Lower leg skin (tissue), 4 donors: ENCODE measurements at regions not wholly inside any gene's neighbourhood (a gene's known extent, or its start where the extent isn't known, plus 50 kb on each side); places are given as distances from the start of the nearest gene placed in this dataset.

ENCODE experiments used
- DNase-seq, 2 donors: peaks; one replicate each; pipeline ENCODE4 v3.0.0-alpha.2; 2019; ENCODE audit warnings: low spot score in 2 of 2
- H3K4me3 ChIP-seq: fragments of 200-600 bp; sonication (generic); 2 replicates; pipeline ENCODE4 v1.5.1; 2017; ENCODE audit warnings: mild to moderate bottlenecking, low read depth; ENCODE audit not compliant: poor library complexity, severe bottlenecking
- CTCF ChIP-seq, 3 donors: fragments of 450-650 bp; IDR thresholded peaks; one replicate each; pipeline ENCODE4 v1.5.1; 2016; ENCODE audit warnings: antibody characterized with exemption in 3 of 3, mild to moderate bottlenecking in 3 of 3, moderate library complexity in 2 of 3
- POLR2A ChIP-seq, 2 donors: fragments of 450-650 bp; IDR thresholded peaks; one replicate each; pipeline ENCODE4 v1.6.1; 2016 to 2017; ENCODE audit warnings: antibody characterized with exemption in 2 of 2, mild to moderate bottlenecking in 1 of 2, moderate library complexity in 1 of 2
- WGBS, 2 donors: methylation state at CpG; one replicate each; pipeline ENCODE4 v1.1.5; 2018; 5-methylcytosine and 5-hydroxymethylcytosine counted together
- intact Hi-C: fragments of 100-400 bp; cut with DNase I; formaldehyde crosslinking; loops from one replicate; pipeline ENCODE4 v1.15.0; 2023; ENCODE audit warnings: low total_unique reads

DNA sequence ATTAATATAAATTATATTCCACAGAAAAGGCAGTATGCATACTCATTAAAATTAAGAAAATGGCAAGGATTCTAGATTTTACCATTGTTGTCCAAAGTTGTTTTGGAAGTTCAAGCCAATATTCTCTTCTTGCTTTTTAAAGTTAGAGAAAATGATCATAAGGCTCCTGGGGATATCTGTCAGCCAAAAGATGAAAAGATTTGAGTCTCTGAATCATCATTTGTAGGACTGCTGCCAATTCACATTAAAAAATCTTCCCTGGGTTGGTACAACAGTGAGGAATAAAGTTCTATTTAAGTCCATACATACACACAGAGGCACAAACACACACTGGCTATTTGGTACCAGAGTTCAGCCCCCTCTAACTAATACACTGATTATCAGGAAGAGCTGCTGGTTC, 620.1 kb downstream of the COL12A1 start:
- intact Hi-C loops, result no loop called here
- no peak for DNase-seq
- TF ChIP-seq CTCF (IDR thresholded peaks at IDR 0.05), result no peak
- no peak for TF ChIP-seq POLR2A (IDR thresholded peaks at IDR 0.05)
- no peak overlapping the region for H3K4me3 ChIP-seq

DNA sequence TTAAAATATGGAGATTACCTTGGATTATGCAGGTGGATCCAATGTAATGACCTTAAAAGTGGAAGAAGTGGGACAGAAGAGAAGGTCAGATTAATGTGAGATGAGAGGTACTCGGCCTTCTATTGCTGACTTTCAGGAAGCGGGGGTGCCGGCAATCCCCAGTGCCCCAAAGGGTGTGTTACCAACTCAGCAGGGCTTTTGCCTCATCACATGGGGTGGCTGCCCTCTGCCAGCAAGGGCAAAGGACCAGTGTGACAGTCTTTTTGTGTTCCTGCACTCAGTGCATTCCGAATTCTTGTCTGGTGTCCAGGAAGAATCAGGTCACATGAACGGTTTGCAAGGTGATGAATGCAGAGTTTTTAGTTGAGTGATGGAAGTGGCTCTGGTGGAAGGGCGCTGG, 624.2 kb downstream of the COL12A1 start:
- DNase-seq, result no peak

GRCh38 chr6:74579794-74580193, 626.1 kb downstream of the COL12A1 start:
- intact Hi-C loops, result no loop called here

More for the DNA sequence above, 624.2 kb downstream of the COL12A1 start:
- intact Hi-C loops, result no loop called here
- WGBS, 2 donors, result 85 to 88% methylated on average over 6 of the region's 6 CpGs
- no peak overlapping the region for H3K4me3 ChIP-seq
- TF ChIP-seq CTCF (IDR thresholded peaks at IDR 0.05) (no peak), POLR2A (IDR thresholded peaks at IDR 0.05) (no peak)

GRCh38 chr6:74579047-74579446, 626.8 kb downstream of the COL12A1 start:
- intact Hi-C loops, result no loop called here
- WGBS, 2 donors, result 94 to 97% methylated on average over 2 of the region's 2 CpGs
- DNase-seq, result no peak
- no peak overlapping the region for H3K4me3 ChIP-seq
- no peak for TF ChIP-seq POLR2A (IDR thresholded peaks at IDR 0.05)
- no peak for TF ChIP-seq CTCF (IDR thresholded peaks at IDR 0.05)

More at GRCh38 chr6:74579794-74580193, 626.1 kb downstream of the COL12A1 start:
- H3K4me3 ChIP-seq, result no peak overlapping the region
- no peak for TF ChIP-seq CTCF (IDR thresholded peaks at IDR 0.05)
- TF ChIP-seq POLR2A (IDR thresholded peaks at IDR 0.05), result no peak
- DNase-seq, result no peak
- WGBS, 2 donors, result 92 to 97% methylated on average over 3 of the region's 3 CpGs

- TF ChIP-seq CTCF (IDR thresholded peaks at IDR 0.05), result no peak
- no peak for DNase-seq
- intact Hi-C loops, result no loop called here
- H3K4me3 ChIP-seq, result no peak overlapping the region
Measured at GRCh38 chr6:74578339-74578738, 627.5 kb downstream of the COL12A1 start.

- TF ChIP-seq POLR2A (IDR thresholded peaks at IDR 0.05), result no peak
- TF ChIP-seq CTCF (IDR thresholded peaks at IDR 0.05), result no peak
- intact Hi-C loops, result no loop called here
- H3K4me3 ChIP-seq, result no peak overlapping the region
- DNase-seq, result no peak
Measured at GRCh38 chr6:74577619-74578018, 628.2 kb downstream of the COL12A1 start.
